Adrenal gland (tissue), 9 donors: ENCODE measurements at regions not wholly inside any gene's neighbourhood (a gene's known extent, or its start where the extent isn't known, plus 50 kb on each side); places are given as distances from the start of the nearest gene placed in this dataset.
"Not testable (repeated sequence)": the region's sequence is repeated elsewhere in the genome, so short reads cannot be mapped to it uniquely, and the experiment has no call there.

Experiments
- DNase-seq, 7 donors: peaks; one replicate each; pipeline ENCODE4 v3.0.0-alpha.2; 2019 to 2020
- H3K27ac ChIP-seq, 5 donors: fragments of 200-600 bp; sonication (generic) in 4 of 5; 1 replicate in 3 of 5; 2 replicates in 2 of 5; pipeline versions ENCODE4 v1.5.1 to v1.8.0; 2016 to 2020; ENCODE audit warnings: mild to moderate bottlenecking in 1 of 5
- H3K27me3 ChIP-seq: fragments of 200-600 bp; 2 replicates; pipeline ENCODE4 v1.8.0; 2021
- H3K36me3 ChIP-seq, 2 donors: fragments of 200-600 bp; replicated peaks in 1 of 2; 1 replicate in 1 of 2; 2 replicates in 1 of 2; pipeline versions ENCODE4 v1.5.1 to v1.8.0; 2018 to 2022
- H3K4me1 ChIP-seq, 2 donors: fragments of 200-600 bp; replicated peaks in 1 of 2; 1 replicate in 1 of 2; 2 replicates in 1 of 2; pipeline versions ENCODE4 v1.5.1 to v1.8.0; 2018 to 2021
- H3K4me3 ChIP-seq, 4 donors: fragments of 200-600 bp; sonication (generic) in 3 of 4; one replicate each; pipeline ENCODE4 v1.5.1; 2016 to 2018
- H3K9me3 ChIP-seq, 3 donors: fragments of 200-600 bp; sonication (generic) in 1 of 3; replicated peaks in 1 of 3; 1 replicate in 2 of 3; 2 replicates in 1 of 3; pipeline versions ENCODE4 v1.5.1 to v1.8.0; 2016 to 2021
- CTCF ChIP-seq, 6 experiments: fragments of 450-650 bp in 4 of 6; fragments of 200-600 bp in 2 of 6; sonication (generic) in 1 of 6; IDR thresholded peaks; 1 replicate in 5 of 6; 2 replicates in 1 of 6; pipeline versions ENCODE4 v1.5.1 to v1.8.0; 2016 to 2021; ENCODE audit warnings: antibody characterized with exemption in 6 of 6, mild to moderate bottlenecking in 2 of 6, moderate library complexity in 1 of 6
- POLR2A ChIP-seq, 2 donors: fragments of 450-650 bp; IDR thresholded peaks; one replicate each; pipeline ENCODE4 v1.6.1; 2017; ENCODE audit warnings: antibody characterized with exemption in 2 of 2, mild to moderate bottlenecking in 2 of 2, moderate library complexity in 1 of 2
- WGBS, 4 donors: extraction: QIAGEN DNeasy Blood & Tissue Kit in 2 of 4; methylation state at CpG; one replicate each; pipeline versions ENCODE4 v1.1.5 to v1.1.7; 2013 to 2017; 5-methylcytosine and 5-hydroxymethylcytosine counted together
- intact Hi-C, 2 donors: fragments of 100-400 bp; cut with DNase I; formaldehyde crosslinking; loops; one replicate each; pipeline versions ENCODE4 v1.14.1 to v1.15.0; 2022 to 2023
- donor health status: healthy with polysubstance abuse.
- donor health status: Bipolar disorder and iron deficiency.
- donor health status: DM: yes; HTN: yes; CAD: no.
- donor health status: DM: no; HTN: no; CAD: no.
- donor health status: DM: no; HTN: no; CAD: no.

GRCh38 chr11:126135235-126136176, 72.8 kb upstream of the CDON start:
- no peak overlapping the region for H3K27ac ChIP-seq
- peak in 1 of 7 donors; percentile 27 for DNase-seq
- no peak for TF ChIP-seq CTCF (IDR thresholded peaks at IDR 0.05)
- TF ChIP-seq POLR2A (IDR thresholded peaks at IDR 0.05) = no peak
- no peak overlapping the region for H3K4me3 ChIP-seq
- H3K27me3 ChIP-seq = peaks cover 14% of the 10 kb centered on the region
- intact Hi-C loops = no loop called here
- no peaks in the 10 kb centered on the region for H3K9me3 ChIP-seq
- H3K36me3 ChIP-seq = no peaks in the 10 kb centered on the region
- peaks cover 0 to 5% of the 10 kb centered on the region in 2 donors for H3K4me1 ChIP-seq
- 49 to 58% (median 51%) methylated on average over 20 of the region's 20 CpGs for WGBS, 4 donors

GRCh38 chr11:126134461-126135155, 71.9 kb upstream of the CDON start:
- no peak overlapping the region for H3K27ac ChIP-seq
- peaks cover 10% of the 10 kb centered on the region for H3K27me3 ChIP-seq
- H3K36me3 ChIP-seq = no peaks in the 10 kb centered on the region
- no peaks in the 10 kb centered on the region for H3K9me3 ChIP-seq
- H3K4me1 ChIP-seq = peaks cover 0 to 11% of the 10 kb centered on the region in 2 donors
- no peak overlapping the region for H3K4me3 ChIP-seq
- TF ChIP-seq CTCF (IDR thresholded peaks at IDR 0.05) (no peak), POLR2A (IDR thresholded peaks at IDR 0.05) (no peak)
- intact Hi-C loops = no loop called here
- DNase-seq = no peak
- WGBS, 4 donors = 76 to 84% (median 82%) methylated on average over 8 of the region's 8 CpGs

- no peak overlapping the region for H3K4me3 ChIP-seq
- intact Hi-C loops = no loop called here
- no peaks in the 10 kb centered on the region for H3K36me3 ChIP-seq
- H3K9me3 ChIP-seq = no peaks in the 10 kb centered on the region
- WGBS, 4 donors = 66 to 81% (median 74%) methylated on average over 4 to 8 of the region's 8 CpGs
- TF ChIP-seq POLR2A (IDR thresholded peaks at IDR 0.05) (no peak), CTCF (IDR thresholded peaks at IDR 0.05) (no peak)
- H3K27ac ChIP-seq = no peak overlapping the region
- no peak for DNase-seq
- H3K27me3 ChIP-seq = peaks cover 4% of the 10 kb centered on the region
- peaks cover 0 to 11% of the 10 kb centered on the region in 2 donors for H3K4me1 ChIP-seq
Measured at GRCh38 chr11:126133901-126134300, 71.2 kb upstream of the CDON start.

- no peak overlapping the region for H3K27ac ChIP-seq
- intact Hi-C loops = no loop called here
Measured at GRCh38 chr11:126132319-126132718, 69.7 kb upstream of the CDON start.

GRCh38 chr11:126130781-126131180, 68.1 kb upstream of the CDON start:
- H3K36me3 ChIP-seq, H3K9me3 ChIP-seq, H3K4me3 ChIP-seq, H3K27me3 ChIP-seq, intact Hi-C loops, DNase-seq, H3K27ac ChIP-seq: not testable (repeated sequence)
- WGBS, 4 donors = 87 to 93% (median 90%) methylated on average over 11 of the region's 11 CpGs
- H3K4me1 ChIP-seq = peaks cover 0 to 20% of the 10 kb centered on the region in 2 donors

More at GRCh38 chr11:126132319-126132718, 69.7 kb upstream of the CDON start:
- no peaks in the 10 kb centered on the region for H3K36me3 ChIP-seq
- no peak for DNase-seq
- no peaks in the 10 kb centered on the region for H3K9me3 ChIP-seq
- H3K27me3 ChIP-seq = no peaks in the 10 kb centered on the region
- no peak overlapping the region for H3K4me3 ChIP-seq
- 70 to 100% (median 95%) methylated on average over 3 of the region's 3 CpGs for WGBS, 4 donors
- TF ChIP-seq POLR2A (IDR thresholded peaks at IDR 0.05) (no peak), CTCF (IDR thresholded peaks at IDR 0.05) (no peak)
- H3K4me1 ChIP-seq = peaks cover 0 to 20% of the 10 kb centered on the region in 2 donors
